Embryonic facial prominence (tissue), 1 donor: ENCODE measurements at regions not wholly inside any gene's neighbourhood (a gene's known extent, or its start where the extent isn't known, plus 50 kb on each side); places are given as distances from the start of the nearest gene placed in this dataset.
"Not testable (repeated sequence)": the region's sequence is repeated elsewhere in the genome, so short reads cannot be mapped to it uniquely, and the experiment has no call there.

ENCODE experiments used
- DNase-seq: peaks from one replicate; pipeline ENCODE4 v3.0.0-alpha.2; 2016; ENCODE audit errors: extremely low spot score

DNA sequence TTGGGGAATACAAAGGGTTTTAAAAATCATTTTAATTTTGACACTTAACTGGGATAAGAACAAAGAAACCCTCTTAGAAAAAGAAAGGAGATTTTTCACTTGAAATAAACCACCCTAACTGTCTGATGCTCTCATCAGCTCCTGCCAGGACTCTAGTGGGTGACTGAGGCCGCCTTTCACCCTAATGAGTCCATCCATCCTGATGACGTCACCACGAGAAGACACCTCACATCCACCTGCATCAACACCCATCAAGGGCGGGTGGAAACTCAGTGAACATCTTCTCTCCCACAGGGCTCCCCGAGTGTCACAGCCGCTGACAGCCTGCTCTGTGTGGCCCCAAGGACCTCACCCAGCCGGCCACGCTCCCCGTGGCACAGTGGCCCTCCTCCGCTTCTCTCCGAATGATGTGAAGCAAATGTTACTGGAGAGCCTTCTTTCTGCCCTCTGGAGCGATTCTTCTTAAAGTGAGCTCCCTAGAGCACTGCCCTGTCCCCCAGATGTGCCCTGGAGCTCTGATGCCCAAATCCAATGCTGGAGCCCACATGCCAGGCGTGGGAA, 584.3 kb upstream of the ADAMTS16 start:
- DNase-seq = no peak

DNA sequence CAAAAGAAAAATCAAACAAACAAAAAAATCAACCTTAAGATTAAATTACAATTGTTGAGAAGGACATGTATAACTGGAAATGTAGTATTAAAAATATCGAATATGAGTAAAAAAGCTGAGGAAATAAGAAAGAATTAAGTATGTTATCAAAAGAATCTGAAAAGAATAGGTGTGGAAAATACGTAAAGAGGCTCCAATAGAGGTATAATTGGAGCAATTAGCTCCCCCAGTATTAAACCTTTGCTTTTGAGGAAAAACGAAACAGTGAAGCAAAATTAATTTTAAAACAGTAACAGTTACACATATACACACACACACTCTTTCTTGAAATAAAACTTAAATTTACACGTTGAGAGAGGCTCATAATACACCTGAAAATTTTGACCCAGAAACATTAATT, 578.7 kb upstream of the ADAMTS16 start:
- no peak for DNase-seq

DNA sequence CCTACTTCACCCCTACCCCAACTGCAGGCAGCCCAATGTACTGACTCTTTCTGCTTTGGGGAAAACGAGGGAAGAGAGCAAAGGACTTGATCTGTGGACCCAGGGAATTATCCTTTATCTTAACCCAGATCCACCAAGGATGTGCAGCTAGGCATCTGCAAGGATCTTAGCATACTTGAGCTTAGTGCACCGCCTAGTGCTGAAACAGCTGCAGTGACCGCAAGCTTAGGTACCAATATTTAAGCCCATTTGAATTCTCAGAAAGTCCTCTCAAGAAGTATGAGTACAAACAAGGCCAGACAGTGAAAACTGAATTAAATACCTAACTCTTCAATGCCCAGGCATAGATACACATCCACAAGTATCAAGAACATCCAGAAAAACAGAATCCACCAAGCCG, 576.7 kb upstream of the ADAMTS16 start:
- no peak for DNase-seq

DNA sequence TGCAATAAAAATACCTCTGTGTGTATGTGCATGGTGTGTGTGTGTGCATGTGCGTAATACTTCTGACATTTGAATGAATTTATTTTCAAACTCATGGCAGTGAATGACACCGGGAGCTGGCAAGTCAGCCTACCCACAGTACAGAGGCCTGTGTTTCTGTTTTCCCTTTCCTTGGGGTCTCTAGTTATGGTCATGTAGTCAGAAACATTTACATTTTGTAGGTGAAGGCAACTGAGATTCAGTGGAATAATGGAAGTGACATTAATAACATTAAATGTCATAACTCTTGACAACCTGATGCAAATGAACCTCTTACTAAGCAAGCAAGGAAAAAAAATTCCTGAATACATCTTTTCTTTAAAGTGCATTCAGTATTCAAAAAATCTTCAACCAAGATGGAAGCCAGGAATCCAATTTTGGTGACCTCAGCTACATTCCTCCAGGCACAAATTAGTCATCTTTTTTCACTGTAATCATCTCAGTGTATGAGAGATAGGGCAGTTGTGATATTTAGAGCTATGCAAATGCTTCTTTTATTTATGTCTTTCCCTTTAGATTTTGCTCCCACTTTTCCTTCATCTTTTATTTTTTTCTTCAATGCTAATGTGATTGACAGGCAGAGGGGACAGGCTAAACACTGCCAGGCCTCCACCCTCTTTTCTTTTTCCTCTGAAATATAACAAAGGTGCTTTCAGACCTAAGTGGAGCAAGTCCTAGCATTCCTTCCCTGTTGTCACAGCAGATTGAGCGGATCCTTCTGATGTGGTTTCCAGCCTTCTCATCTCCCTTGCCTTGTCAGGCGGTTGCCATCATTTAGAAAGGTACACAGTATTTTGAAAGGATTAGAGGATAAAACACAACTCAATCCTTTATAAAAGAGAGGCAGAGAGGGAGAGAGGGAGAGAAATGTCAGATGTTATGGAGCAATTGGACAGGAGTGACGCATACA, 569.8 kb upstream of the ADAMTS16 start:
- no peak for DNase-seq

DNA sequence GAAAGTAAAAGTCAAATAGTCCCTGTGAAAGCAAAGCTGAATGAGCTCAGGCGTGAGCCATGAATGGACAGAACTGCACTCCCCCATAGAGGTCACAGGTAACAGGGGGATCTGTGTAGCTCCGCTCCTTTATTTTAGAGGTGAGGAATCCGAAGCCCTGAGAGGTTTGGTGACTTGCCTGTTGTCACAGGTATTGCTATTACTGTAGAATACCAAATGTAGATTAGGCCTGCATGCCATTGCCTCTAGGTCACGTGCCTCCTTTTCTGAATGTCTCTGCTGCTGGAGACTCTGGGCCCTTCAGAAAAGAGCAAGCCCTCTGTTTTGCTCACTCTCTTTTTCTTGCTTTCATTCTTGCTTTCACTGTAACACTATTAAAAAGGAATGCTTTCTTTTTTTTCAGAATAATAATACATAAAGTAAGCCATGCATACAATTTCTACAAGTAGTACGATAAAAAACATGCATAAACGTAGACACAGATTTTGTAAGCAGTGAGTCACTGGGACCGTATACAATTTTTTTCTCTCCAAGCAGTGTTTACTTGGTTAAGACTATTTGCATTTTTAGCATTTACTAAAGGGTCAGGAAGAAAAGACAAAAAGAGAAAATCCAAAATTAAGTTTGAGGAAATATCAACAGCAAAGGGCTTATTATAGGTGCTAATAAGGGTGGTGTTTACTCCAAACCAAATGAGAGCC, 568.7 kb upstream of the ADAMTS16 start:
- DNase-seq = no peak

DNA sequence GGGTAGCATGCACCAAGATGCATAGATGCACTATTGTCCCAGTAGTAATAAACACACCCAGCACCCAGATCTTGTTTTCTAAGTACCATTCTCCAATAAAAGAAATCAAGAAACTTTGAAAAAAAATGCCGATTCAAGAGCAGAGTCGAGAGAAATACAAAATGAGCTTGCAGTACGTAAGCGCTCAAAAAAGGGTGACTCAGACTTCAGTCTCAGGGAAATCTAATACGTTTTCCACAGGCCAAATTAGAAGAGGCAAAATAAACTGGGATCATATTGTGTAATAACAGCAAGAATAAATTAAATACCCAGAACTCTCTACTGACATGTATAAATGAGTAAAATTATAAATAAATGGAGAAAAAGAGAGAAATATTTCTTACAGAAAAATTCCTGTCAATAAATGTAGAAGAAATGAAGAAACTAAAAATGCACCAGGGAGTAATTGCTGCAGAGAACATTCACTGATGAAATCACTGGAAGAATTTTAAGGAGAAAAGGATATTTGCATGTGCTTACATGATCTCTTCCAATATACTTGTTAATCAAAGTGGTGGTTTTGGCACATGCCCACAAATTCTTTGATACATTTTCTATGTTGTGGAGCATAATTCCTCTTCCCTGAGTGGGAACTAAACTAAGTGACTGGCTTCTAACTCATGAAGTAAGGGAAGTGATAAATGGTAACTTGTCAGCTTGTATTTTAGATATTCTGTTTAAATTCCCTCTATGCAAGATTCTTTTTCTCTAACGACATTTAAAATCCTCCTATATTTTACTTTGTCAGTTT, 567.6 kb upstream of the ADAMTS16 start:
- no peak for DNase-seq

DNA sequence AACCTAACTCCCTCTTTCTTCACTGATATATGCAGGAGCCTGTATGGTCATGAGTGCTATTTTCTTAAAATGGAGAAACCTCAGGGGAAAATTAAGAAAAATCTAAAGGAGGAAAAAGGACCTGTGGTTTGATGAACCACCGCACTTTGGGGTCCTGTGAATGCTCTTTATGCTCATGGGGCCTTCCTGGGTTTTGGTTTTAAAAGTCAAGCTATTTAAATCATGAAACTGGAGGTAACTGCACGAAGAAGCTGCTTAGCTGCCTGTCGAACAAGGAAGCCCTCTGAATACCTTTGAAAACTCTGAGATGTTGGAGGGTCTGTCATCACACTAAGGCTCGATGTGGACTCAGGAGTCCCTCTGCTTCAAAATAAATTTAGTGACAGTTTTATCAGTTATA, 564.5 kb upstream of the ADAMTS16 start:
- DNase-seq = no peak

DNA sequence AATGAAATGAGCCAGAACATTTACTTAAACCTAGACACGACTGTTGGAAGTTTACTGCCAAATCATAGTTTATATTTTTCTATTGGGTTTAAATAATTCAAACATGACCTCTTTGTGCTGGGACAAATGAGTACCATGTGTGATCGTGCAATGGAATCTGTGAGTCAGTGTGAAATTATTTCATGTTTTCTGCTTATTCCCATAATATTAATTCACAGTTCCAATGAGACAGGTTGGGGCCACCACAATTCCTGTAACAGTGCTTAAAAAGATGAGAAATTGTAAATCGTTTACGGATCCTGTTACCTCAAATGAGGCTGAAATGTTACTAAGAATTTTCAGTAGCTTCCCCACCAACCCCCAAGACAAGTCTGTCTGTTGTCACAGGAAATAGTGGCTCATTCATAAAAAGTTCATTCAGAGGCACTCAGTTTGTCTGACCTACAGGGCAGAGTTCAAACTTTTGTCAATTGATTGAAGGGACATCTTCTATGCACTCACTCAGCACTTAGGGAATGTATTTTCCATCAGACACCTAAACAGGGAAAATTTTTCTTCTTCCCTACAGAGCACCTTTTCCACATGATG, 563.9 kb upstream of the ADAMTS16 start:
- DNase-seq = peak; percentile 33

DNA sequence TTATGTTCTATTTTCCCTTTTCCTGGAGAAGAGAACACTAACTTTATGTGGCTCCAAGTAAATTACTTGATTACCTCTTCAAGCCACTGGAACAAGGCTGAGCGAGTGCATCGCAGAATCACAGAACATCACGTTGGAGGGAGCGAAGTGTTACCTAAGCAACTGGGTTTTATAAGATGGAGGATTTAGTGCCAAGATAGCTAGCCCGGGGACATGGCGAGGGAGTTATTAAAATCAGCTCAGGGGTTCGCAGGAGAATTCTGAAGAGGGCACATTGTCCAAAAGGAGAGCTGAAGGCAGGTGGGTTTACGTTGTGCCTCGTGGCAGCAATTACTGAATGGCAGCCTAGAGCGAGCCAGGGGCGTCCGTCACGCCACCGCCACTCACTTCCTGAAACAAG, 563.2 kb upstream of the ADAMTS16 start:
- no peak for DNase-seq

DNA sequence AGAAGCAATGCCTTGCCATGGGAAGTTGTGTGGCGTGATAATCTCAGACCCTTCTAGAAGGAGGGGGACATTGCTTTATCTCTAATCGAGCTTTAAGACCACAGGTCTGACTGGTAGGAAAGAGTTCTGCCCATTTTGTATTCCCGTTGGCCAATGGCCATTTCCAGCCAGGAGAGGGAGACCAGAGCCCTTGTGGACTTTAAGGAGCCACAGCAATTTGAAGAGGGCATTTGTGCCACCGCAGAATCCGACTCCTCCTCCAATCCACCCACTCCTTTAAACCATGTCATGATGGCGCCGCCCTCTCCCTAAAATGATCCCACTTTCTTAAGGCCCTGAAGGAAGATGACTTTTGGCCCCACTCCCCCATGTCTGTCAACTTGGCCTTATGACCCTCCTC, 560.5 kb upstream of the ADAMTS16 start:
- DNase-seq = no peak

DNA sequence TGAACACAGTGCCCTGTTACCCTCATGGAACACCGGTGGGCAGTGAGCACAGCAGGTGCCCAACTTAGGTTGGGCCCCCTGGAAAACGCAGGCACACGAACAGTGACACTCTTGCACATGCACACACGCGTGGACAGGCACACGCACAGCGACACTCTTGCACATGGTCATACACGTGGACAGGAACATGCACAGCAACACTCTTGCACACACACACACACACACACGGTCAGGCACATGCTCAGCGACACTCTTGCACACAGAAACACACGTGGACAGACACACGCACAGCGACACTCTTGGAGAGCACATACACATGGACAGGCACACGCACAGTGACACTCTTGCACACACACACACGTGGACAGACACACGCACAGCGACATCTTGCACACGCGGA, 559.4 kb upstream of the ADAMTS16 start:
- DNase-seq = no peak

DNA sequence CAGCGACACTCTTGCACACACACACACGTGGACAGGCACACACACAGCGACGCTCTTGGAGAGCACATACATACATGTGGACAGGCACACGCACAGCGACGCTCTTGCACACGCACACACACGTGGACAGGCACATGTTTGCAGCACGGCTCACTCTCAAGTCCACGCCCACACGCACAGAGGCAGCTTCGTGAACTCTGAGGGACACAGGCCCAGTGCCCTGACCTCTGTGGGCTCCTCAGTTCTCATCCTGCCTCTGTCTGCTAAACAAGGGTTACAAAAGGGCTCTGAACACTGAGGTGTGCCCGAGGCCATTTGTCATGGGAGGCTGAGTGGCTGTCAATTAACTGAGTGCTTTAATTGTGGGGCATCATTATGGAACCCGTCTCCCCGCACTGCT, 558.8 kb upstream of the ADAMTS16 start:
- DNase-seq = no peak

DNA sequence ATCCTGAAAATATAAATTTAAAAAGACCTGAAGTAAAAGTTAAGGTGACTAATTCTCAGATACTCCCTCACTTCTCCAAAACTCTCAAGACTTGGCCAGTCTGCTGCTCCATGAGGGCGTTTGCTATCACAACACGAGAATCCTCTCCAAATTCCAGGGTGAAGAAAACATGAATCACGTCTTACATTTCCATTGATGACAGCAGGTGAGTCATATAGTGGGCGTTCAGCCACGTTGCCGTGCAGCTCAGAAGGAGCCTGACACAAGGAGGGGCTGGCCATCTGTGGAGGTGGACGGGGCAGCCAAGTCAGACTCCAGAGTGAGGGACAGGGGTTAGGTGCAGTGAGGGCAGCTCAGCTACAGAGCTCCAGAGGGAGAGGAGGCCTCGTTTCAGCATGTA, 555.1 kb upstream of the ADAMTS16 start:
- DNase-seq = no peak

DNA sequence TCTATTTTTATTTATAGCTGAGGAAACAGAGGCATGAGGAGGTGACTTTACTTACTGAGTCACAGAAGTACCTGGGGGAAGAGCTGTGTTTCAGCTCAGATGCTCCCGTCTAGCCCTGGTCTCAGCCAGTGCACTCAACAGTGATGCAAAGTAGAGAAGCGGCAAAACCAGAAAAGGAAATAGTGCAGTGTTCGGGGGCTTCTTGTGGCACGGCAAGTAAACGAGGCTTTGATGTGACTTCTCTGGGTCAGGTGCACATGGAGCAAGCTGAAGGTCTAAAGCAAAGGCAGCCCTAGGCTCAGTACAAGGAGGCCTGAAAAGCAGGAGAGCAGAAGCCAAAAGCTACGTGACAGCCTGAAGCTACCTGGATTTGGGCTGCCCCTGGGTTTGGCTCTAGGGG, 526.7 kb upstream of the ADAMTS16 start:
- no peak for DNase-seq

DNA sequence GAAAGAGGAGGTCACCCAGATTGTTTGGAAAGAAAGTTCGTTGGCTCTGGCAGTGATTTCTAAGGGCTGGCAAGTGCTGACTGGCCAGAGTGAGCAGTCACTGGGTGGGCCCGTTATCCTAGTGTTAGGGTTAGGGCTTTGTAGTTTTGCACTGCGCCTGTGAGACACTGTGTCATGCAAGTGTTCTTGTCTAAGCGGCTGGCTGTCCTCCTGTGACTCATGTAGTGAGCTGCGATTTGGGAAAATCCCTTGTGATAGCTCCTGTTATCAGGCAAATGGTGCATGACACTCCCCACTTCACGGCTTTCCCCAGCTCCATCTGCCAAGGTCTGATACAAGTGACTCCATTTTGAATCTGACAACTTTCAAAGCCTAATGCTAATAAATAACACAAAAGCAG, 526.0 kb upstream of the ADAMTS16 start:
- no peak for DNase-seq

DNA sequence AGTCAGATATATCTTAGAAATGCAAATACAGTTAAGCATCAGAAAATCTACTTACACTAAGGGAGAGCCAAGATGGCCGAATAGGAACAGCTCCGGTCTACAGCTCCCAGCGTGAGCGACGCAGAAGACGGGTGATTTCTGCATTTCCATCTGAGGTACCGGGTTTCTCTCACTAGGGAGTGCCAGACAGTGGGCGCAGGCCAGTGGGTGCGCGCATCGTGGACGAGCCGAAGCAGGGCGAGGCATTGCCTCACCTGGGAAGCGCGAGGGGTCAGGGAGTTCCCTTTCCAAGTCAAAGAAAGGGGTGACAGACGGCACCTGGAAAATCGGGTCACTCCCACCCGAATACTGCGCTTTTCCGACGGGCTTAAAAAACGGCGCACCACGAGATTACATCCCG, 524.8 kb upstream of the ADAMTS16 start:
- not testable (repeated sequence) for DNase-seq

DNA sequence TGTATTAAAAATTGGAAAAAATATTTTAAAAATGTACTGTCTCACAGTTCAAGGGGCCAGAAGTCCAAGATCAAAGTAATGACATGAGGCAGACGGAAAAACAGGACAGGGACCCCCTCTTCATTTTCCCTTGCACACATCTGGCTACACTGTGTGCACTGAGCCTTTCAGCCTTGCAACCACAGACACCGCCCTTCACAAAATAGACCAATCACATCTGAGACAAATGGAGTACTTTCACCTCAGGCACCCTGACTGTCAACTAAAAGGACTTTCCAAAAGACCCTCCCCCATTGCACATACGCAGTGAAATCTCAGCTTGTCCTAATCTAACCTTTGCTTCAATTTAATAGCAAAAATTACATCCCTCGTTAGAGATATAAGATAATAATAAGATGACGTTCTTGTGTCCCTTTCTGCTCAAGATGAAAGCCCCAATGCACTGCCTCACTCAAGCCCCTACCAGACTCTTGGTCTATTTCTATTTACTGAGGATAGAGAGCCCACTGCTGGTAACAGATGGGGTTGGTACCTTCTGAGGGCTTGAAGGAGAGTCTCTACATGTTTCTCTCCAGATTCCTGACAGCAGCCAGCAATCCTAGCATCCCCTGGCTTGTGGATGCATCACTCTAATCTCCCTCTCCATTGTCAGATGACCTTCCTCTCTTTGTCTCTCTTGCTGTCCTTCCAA, 514.8 kb upstream of the ADAMTS16 start:
- no peak for DNase-seq

DNA sequence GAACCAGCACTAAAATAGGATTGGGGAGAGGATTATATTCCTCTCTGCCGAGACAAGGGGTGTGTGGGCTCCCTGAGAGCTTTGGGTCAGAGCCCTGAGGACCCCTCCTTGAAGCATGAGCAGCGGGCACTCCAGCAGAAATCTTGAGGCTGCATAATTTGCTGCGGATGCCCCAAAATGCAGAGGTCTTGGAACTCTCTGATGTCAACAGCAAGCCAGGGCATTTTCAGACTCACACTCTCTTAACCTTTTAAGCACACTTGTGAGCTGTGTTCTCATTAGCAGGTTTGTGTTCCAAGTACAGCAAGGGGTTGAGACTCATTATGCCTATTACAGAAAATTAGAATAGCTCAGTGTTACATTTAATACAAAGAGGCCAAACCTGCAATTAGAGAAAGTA, 513.0 kb upstream of the ADAMTS16 start:
- DNase-seq = no peak

DNA sequence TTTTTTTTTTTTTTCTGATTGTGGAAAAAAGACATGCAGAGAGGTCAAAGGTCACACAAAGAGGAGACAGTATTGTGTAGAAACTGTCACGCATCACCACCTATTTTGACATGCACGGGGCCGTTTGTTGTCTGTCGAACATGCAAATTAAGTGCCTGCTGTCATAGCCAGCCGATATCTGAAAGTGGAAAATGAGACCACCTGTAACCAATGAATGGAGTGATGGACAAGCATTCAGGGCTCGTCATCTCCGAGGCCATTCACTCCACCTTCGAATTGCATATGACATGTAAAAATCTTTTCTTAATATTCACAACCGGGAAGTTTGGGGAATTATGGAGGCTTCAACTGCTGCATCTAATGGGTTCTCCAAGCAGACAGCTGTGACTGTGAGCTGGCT, 512.2 kb upstream of the ADAMTS16 start:
- DNase-seq = no peak

DNA sequence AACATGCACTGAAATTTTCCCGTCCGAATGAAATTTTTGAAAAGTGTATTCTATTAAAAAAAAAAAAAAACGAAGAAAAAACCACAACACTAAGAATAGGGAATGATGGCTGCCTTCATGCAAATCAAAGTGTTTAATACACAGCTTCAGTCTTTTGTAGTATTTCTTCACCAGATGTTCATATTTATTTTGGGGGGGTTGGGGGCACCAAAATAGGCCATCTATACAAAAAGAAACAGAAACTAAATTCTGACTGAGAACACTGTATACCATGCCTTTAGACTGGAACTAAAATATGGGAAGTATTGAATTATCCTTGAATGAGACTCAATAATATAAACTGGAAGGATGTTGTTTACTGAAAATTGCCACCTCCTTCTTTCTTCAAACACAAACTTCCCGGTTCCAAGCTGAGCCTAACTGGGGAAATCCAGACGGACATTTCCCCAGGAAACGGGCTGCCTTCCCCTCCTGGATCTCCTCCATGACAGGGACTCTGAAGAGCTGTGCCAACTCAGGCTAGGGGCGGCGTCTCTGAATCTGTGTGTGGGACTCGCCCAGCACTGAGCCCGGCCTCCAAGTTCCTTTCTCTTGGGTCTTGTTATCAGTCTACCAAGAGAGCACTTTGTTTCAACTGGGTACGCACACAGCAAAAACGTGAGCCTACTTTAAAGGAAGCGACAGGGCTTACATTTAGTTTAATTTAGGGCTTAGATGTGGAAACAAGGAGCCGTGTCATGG, 511.3 kb upstream of the ADAMTS16 start:
- no peak for DNase-seq
